CD14-positive monocyte (primary cell): ENCODE measurements at regions not wholly inside any gene's neighbourhood (a gene's known extent, or its start where the extent isn't known, plus 50 kb on each side); places are given as distances from the start of the nearest gene placed in this dataset.

Source experiments
- DNase-seq, 3 donors: peaks; one replicate each; pipeline ENCODE4 v3.0.0-alpha.2; 2011 to 2022
- H2AFZ ChIP-seq: 2 replicates; pipeline ENCODE4 v1.6.0; 2012; ENCODE audit warnings: mild to moderate bottlenecking, low read depth, low read length, inconsistent platforms; ENCODE audit not compliant: insufficient read depth, poor library complexity, severe bottlenecking
- H3K27ac ChIP-seq, 2 donors: 1 replicate in 1 of 2; 2 replicates in 1 of 2; pipeline ENCODE4 v1.5.1; 2012 to 2013; ENCODE audit warnings: low read length in 2 of 2, control low read depth in 1 of 2, inconsistent platforms in 1 of 2, low read depth in 1 of 2, mild to moderate bottlenecking in 1 of 2
- H3K27me3 ChIP-seq, 2 donors: one replicate each; pipeline versions ENCODE4 v1.6.0 to v1.6.1; 2011 to 2013; ENCODE audit warnings: low read length in 2 of 2; ENCODE audit not compliant: control insufficient read depth in 2 of 2, insufficient read depth in 2 of 2
- H3K36me3 ChIP-seq, 2 donors: replicated peaks in 1 of 2; 1 replicate in 1 of 2; 2 replicates in 1 of 2; pipeline versions ENCODE4 v1.5.1 to v1.6.1; 2012 to 2013; ENCODE audit warnings: low read length in 2 of 2, control low read depth in 1 of 2, inconsistent platforms in 1 of 2, mild to moderate bottlenecking in 1 of 2; ENCODE audit not compliant: insufficient read depth in 2 of 2, control insufficient read depth in 1 of 2
- H3K4me1 ChIP-seq, 2 donors: 1 replicate in 1 of 2; 2 replicates in 1 of 2; pipeline versions ENCODE4 v1.5.1 to v1.6.1; 2012 to 2013; ENCODE audit warnings: low read length in 2 of 2, control low read depth in 1 of 2, inconsistent platforms in 1 of 2, mild to moderate bottlenecking in 1 of 2, moderate library complexity in 1 of 2; ENCODE audit not compliant: insufficient read depth in 2 of 2, control insufficient read depth in 1 of 2
- H3K4me2 ChIP-seq: replicated peaks from 2 replicates; pipeline ENCODE3; 2012; ENCODE audit warnings: low read length, moderate library complexity, mild to moderate bottlenecking; ENCODE audit not compliant: poor library complexity, severe bottlenecking; ENCODE audit errors: extremely low read depth
- H3K4me3 ChIP-seq, 3 experiments: fragments of 200-600 bp in 1 of 3; sonication (generic) in 1 of 3; replicated peaks in 1 of 3; 1 replicate in 2 of 3; 2 replicates in 1 of 3; pipeline ENCODE4 v1.5.1; 2011 to 2013; ENCODE audit warnings: low read length in 3 of 3, mild to moderate bottlenecking in 3 of 3, control low read depth in 2 of 3, low read depth in 2 of 3, inconsistent platforms in 1 of 3, moderate library complexity in 1 of 3
- H3K79me2 ChIP-seq: 2 replicates; pipeline ENCODE4 v1.6.0; 2012; ENCODE audit warnings: mild to moderate bottlenecking, control low read depth, inconsistent platforms, low read length, moderate library complexity; ENCODE audit not compliant: insufficient read depth
- H3K9ac ChIP-seq: 2 replicates; pipeline ENCODE4 v1.6.0; 2017; ENCODE audit warnings: low read length, mild to moderate bottlenecking; ENCODE audit not compliant: insufficient read depth, poor library complexity, severe bottlenecking
- H3K9me3 ChIP-seq, 2 donors: replicated peaks in 1 of 2; 1 replicate in 1 of 2; 2 replicates in 1 of 2; pipeline versions ENCODE4 v1.5.1 to v1.6.1; 2012 to 2013; ENCODE audit warnings: low read length in 2 of 2, control low read depth in 1 of 2; ENCODE audit not compliant: control insufficient read depth in 1 of 2, insufficient read depth in 1 of 2
- H4K20me1 ChIP-seq: 2 replicates; pipeline ENCODE4 v1.6.0; 2012; ENCODE audit warnings: mild to moderate bottlenecking, low read length, control low read depth, moderate library complexity; ENCODE audit not compliant: insufficient read depth
- H3K27ac Mint-ChIP-seq, 7 donors: one replicate each; pipeline ENCODE4 v1.8.0; 2020; ENCODE audit warnings: mild to moderate bottlenecking in 7 of 7, mixed read lengths in 7 of 7, moderate library complexity in 6 of 7, inconsistent platforms in 2 of 7
- H3K27me3 Mint-ChIP-seq, 3 donors: one replicate each; pipeline ENCODE4 v1.8.0; 2021 to 2022; ENCODE audit warnings: low read depth in 3 of 3, mild to moderate bottlenecking in 3 of 3, mixed read lengths in 3 of 3, moderate library complexity in 3 of 3, inconsistent platforms in 1 of 3
- H3K36me3 Mint-ChIP-seq, 2 donors: one replicate each; pipeline ENCODE4 v1.8.0; 2020; ENCODE audit warnings: mixed read lengths in 2 of 2, inconsistent platforms in 1 of 2, mild to moderate bottlenecking in 1 of 2
- H3K4me1 Mint-ChIP-seq: one replicate; pipeline ENCODE4 v1.8.0; 2020; ENCODE audit warnings: mild to moderate bottlenecking, mixed read lengths
- H3K4me3 Mint-ChIP-seq, 2 donors: one replicate each; pipeline ENCODE4 v1.8.0; 2020; ENCODE audit warnings: mild to moderate bottlenecking in 2 of 2, mixed read lengths in 2 of 2, moderate library complexity in 1 of 2
- H3K9me3 Mint-ChIP-seq, 7 donors: one replicate each; pipeline ENCODE4 v1.8.0; 2020 to 2022; ENCODE audit warnings: mixed read lengths in 7 of 7, mild to moderate bottlenecking in 6 of 7, moderate library complexity in 6 of 7, inconsistent platforms in 2 of 7
- CTCF ChIP-seq: fragments of 200-600 bp; IDR thresholded peaks from one replicate; pipeline ENCODE4 v1.8.0; 2022; ENCODE audit warnings: antibody characterized with exemption, mild to moderate bottlenecking
- WGBS: methylation state at CpG from one replicate; pipeline ENCODE4 v1.1.5; 2013; ENCODE audit warnings: missing lambda C conversion rate; ENCODE audit not compliant: insufficient coverage; 5-methylcytosine and 5-hydroxymethylcytosine counted together
- intact Hi-C, 2 donors: fragments of 100-400 bp; cut with micrococcal nuclease; formaldehyde crosslinking; loops; one replicate each; pipeline versions ENCODE4 v1.15.0 to v1.15.1; 2023

GRCh38 chrX:13198762-13199064, 121.1 kb downstream of the ATXN3L start:
- intact Hi-C loops = no loop called here
- no peak for DNase-seq
- Histone ChIP-seq H3K4me2 (no peak overlapping the region), H3K4me1 (no peaks in the 10 kb centered on the region), H3K79me2 (no peaks in the 10 kb centered on the region), H3K9ac (no peak overlapping the region), H3K9me3 (no peaks in the 10 kb centered on the region), H4K20me1 (no peaks in the 10 kb centered on the region), H3K4me3 (no peak overlapping the region), H3K36me3 (no peaks in the 10 kb centered on the region), H3K27me3 (peaks cover 0 to 40% of the 10 kb centered on the region in 2 donors), H3K27ac (no peak overlapping the region), H2AFZ (no peak overlapping the region)
- peaks cover 0 to 35% (median 2%) of the 10 kb centered on the region in 3 donors for H3K27me3 Mint-ChIP-seq
- H3K9me3 Mint-ChIP-seq = peaks cover 0 to 2% (median 0%) of the 10 kb centered on the region in 7 donors
- no peak for TF ChIP-seq CTCF
- no peak overlapping the region for H3K4me3 Mint-ChIP-seq
- WGBS = no CpG with 5 or more reads among the region's 3 CpGs
- H3K27ac Mint-ChIP-seq = no peak overlapping the region
- H3K4me1 Mint-ChIP-seq = no peaks in the 10 kb centered on the region
- no peaks in the 10 kb centered on the region for H3K36me3 Mint-ChIP-seq

GRCh38 chrX:13198056-13198761, 121.6 kb downstream of the ATXN3L start:
- intact Hi-C loops = no loop called here
- Mint-ChIP-seq H3K27me3 (peaks cover 0 to 35% (median 2%) of the 10 kb centered on the region in 3 donors), H3K9me3 (peaks cover 0 to 2% (median 0%) of the 10 kb centered on the region in 7 donors), H3K27ac (no peak overlapping the region), H3K36me3 (no peaks in the 10 kb centered on the region), H3K4me1 (no peaks in the 10 kb centered on the region), H3K4me3 (no peak overlapping the region)
- Histone ChIP-seq H3K4me1 (no peaks in the 10 kb centered on the region), H3K4me3 (no peak overlapping the region), H3K4me2 (no peak overlapping the region), H3K9me3 (no peaks in the 10 kb centered on the region), H3K27me3 (peaks cover 0 to 37% of the 10 kb centered on the region in 2 donors), H3K9ac (no peak overlapping the region), H3K27ac (no peak overlapping the region), H4K20me1 (no peaks in the 10 kb centered on the region), H3K79me2 (no peaks in the 10 kb centered on the region), H2AFZ (no peak overlapping the region), H3K36me3 (no peaks in the 10 kb centered on the region)
- WGBS = 100% methylated on average over 1 of the region's 4 CpGs
- DNase-seq = no peak
- no peak for TF ChIP-seq CTCF
